ENCODE measurements at regions not wholly inside any gene's neighbourhood (a gene's known extent, or its start where the extent isn't known, plus 50 kb on each side); places are given as distances from the start of the nearest gene placed in this dataset.
A peak's percentile ranks its signal among the peaks of the same experiment; 100 is the strongest.
"Not testable (repeated sequence)": the region's sequence is repeated elsewhere in the genome, so short reads cannot be mapped to it uniquely, and the experiment has no call there.

GRCh38 chr3:11719406-11720303, 75.9 kb upstream of the VGLL4 start:
- H3K4me1 Mint-ChIP-seq = peaks cover 15 to 23% of the 10 kb centered on the region in 2 donors

GRCh38 chr3:11718637-11719405, 75.1 kb upstream of the VGLL4 start:
- DNase-seq = peak; percentile 7 to 28 (median 14)
- peaks cover 1 to 11% (median 3%) of the 10 kb centered on the region in 3 donors for H3K27me3 Mint-ChIP-seq (ENCODE audit: low read depth in 3 of 3)
- H3K9me3 Mint-ChIP-seq = no peaks in the 10 kb centered on the region
- peaks cover 15 to 23% of the 10 kb centered on the region in 2 donors for H3K4me1 Mint-ChIP-seq
- peaks cover 0 to 3% (median 0%) of the 10 kb centered on the region in 3 donors for H3K36me3 Mint-ChIP-seq
- H3K27ac Mint-ChIP-seq = peak overlapping the region; percentile 70 to 92 (median 86)
- H3K4me3 Mint-ChIP-seq = peak overlapping the region; percentile 91 to 98 (median 96)

More at GRCh38 chr3:11719406-11720303, 75.9 kb upstream of the VGLL4 start:
- DNase-seq = peak; percentile 29 to 43 (median 30)
- H3K27me3 Mint-ChIP-seq (ENCODE audit: low read depth in 3 of 3) = peaks cover 3 to 11% (median 5%) of the 10 kb centered on the region in 3 donors
- H3K27ac Mint-ChIP-seq = no peak overlapping the region
- peaks cover 0 to 3% (median 1%) of the 10 kb centered on the region in 3 donors for H3K36me3 Mint-ChIP-seq
- H3K4me3 Mint-ChIP-seq = peak overlapping the region; percentile 49 to 98 (median 90)
- H3K9me3 Mint-ChIP-seq = no peaks in the 10 kb centered on the region

GRCh38 chr3:11717768-11718636, 74.3 kb upstream of the VGLL4 start:
- H3K4me1 Mint-ChIP-seq = peaks cover 15 to 23% of the 10 kb centered on the region in 2 donors

GRCh38 chr3:11717301-11717700, 73.6 kb upstream of the VGLL4 start:
- Mint-ChIP-seq H3K9me3 (no peaks in the 10 kb centered on the region), H3K27me3 (ENCODE audit: low read depth in 3 of 3) (peaks cover 1 to 11% (median 3%) of the 10 kb centered on the region in 3 donors), H3K4me3 (no peak overlapping the region), H3K36me3 (peaks cover 0 to 3% (median 0%) of the 10 kb centered on the region in 3 donors), H3K27ac (no peak overlapping the region), H3K4me1 (peaks cover 15 to 23% of the 10 kb centered on the region in 2 donors)
- no peak for DNase-seq

More at GRCh38 chr3:11717768-11718636, 74.3 kb upstream of the VGLL4 start:
- Mint-ChIP-seq H3K36me3 (peaks cover 0 to 3% (median 0%) of the 10 kb centered on the region in 3 donors), H3K27me3 (ENCODE audit: low read depth in 3 of 3) (peaks cover 1 to 11% (median 3%) of the 10 kb centered on the region in 3 donors), H3K9me3 (no peaks in the 10 kb centered on the region), H3K4me3 (peak overlapping the region; percentile 91 to 98 (median 96)), H3K27ac (peak overlapping the region in 5 of 6 donors; percentile 69 to 92 (median 86))
- DNase-seq = peak in 1 of 3 donors; percentile 1

DNA sequence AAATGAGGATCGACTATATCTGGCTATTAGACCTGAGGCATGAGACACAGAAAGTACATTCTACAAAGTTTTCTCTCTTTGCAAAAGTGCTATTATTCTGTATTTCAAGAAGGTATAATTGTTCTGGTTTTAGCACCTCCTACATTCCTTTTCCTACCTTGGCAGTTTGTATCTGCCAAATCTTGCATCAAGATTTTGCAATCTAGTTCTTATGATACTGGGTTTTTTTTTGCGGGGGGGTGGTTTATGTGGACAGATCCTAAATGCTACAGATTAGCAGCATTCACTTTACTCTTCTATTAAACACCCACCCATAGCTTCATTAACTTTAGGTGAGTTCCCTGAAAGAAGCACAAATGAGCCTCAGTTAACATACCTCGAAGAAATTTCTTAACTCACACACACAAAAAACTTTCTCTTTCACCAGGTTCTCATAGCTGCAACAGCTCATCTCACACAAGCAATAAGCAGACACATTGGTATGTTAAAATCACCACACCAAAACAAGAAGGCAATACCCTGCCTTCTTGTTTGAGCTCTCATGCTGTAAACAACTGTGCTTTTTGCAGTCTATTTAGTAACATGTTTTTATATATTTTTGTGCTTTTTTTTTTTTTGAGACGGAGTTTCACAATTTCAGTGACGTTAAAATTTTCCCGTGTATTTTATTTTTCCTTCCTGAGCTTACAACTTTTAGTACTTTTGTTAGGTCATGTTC, 73.0 kb upstream of the VGLL4 start:
- Mint-ChIP-seq H3K27me3 (ENCODE audit: low read depth in 3 of 3) (peaks cover 1 to 9% (median 3%) of the 10 kb centered on the region in 3 donors), H3K27ac (no peak overlapping the region), H3K9me3 (no peaks in the 10 kb centered on the region), H3K4me3 (no peak overlapping the region), H3K36me3 (peaks cover 0 to 6% (median 4%) of the 10 kb centered on the region in 3 donors), H3K4me1 (peaks cover 15 to 23% of the 10 kb centered on the region in 2 donors)
- no peak for DNase-seq

GRCh38 chr3:11713171-11713570, 69.5 kb upstream of the VGLL4 start:
- Mint-ChIP-seq H3K4me1 (peaks cover 3 to 5% of the 10 kb centered on the region in 2 donors), H3K36me3 (peaks cover 3 to 10% (median 10%) of the 10 kb centered on the region in 3 donors), H3K27me3 (ENCODE audit: low read depth in 3 of 3) (peaks cover 0 to 4% (median 0%) of the 10 kb centered on the region in 3 donors), H3K9me3 (no peaks in the 10 kb centered on the region), H3K4me3 (no peak overlapping the region), H3K27ac (no peak overlapping the region)
- no peak for DNase-seq

DNA sequence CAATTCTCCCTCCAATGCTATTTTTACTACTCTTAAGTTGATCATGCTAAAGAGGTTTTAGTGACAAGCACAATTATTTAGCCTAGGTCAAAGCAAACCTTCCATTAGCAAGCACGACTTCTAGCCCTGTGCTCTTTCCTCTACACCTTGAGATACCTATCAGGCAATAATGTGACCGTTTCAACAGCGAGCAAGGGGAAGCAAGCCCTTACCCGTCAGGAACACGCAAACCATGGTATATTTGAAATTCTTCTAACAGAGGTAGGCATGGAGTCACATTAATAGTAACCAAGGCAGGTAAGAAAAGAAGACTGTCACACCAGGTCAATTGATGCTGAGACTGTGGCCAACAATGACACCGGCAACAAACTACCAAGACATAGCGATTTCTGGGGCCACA, 68.9 kb upstream of the VGLL4 start:
- Mint-ChIP-seq H3K4me3 (no peak overlapping the region), H3K9me3 (no peaks in the 10 kb centered on the region), H3K36me3 (peaks cover 3 to 13% (median 12%) of the 10 kb centered on the region in 3 donors), H3K27ac (no peak overlapping the region), H3K27me3 (ENCODE audit: low read depth in 3 of 3) (peaks cover 0 to 4% (median 0%) of the 10 kb centered on the region in 3 donors), H3K4me1 (no peaks in the 10 kb centered on the region)
- DNase-seq = no peak

- Mint-ChIP-seq H3K36me3 (peaks cover 3 to 13% (median 12%) of the 10 kb centered on the region in 3 donors), H3K9me3 (no peaks in the 10 kb centered on the region), H3K4me3 (no peak overlapping the region), H3K27ac (no peak overlapping the region), H3K4me1 (no peaks in the 10 kb centered on the region), H3K27me3 (ENCODE audit: low read depth in 3 of 3) (peaks cover 0 to 4% (median 0%) of the 10 kb centered on the region in 3 donors)
- no peak for DNase-seq
These were observed 68.2 kb upstream of the VGLL4 start for GRCh38 chr3:11711876-11712275.

GRCh38 chr3:11709782-11710181, 66.1 kb upstream of the VGLL4 start:
- Mint-ChIP-seq H3K27me3 (ENCODE audit: low read depth in 3 of 3) (peaks cover 0 to 2% (median 2%) of the 10 kb centered on the region in 3 donors), H3K36me3 (peaks cover 3 to 13% (median 12%) of the 10 kb centered on the region in 3 donors), H3K27ac (no peak overlapping the region), H3K4me3 (no peak overlapping the region), H3K4me1 (no peaks in the 10 kb centered on the region), H3K9me3 (no peaks in the 10 kb centered on the region)
- no peak for DNase-seq

DNA sequence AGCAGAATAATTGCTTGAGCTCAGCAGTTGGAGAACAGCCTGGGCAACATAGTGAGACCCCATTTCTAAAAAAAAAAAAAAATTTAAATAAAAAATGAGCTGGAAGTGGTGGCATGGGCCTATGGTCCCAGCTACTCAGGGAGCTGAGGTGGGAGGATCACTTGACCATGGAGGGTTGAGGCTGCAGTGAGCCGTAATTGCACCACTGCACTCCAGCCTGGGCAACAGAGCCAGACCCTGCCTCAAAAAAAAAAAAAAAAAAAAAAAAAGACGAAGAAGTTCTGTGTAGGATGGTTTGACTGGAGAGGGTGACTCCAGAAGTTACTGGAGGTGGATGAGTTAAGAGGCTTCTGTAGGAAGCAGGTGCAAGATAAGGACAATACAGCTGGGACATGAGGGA, 63.4 kb upstream of the VGLL4 start:
- DNase-seq; H3K4me3 Mint-ChIP-seq; H3K9me3 Mint-ChIP-seq; H3K27ac Mint-ChIP-seq; H3K4me1 Mint-ChIP-seq; H3K27me3 Mint-ChIP-seq (ENCODE audit: low read depth in 3 of 3): not testable (repeated sequence)
- peaks cover 3 to 13% (median 12%) of the 10 kb centered on the region in 3 donors for H3K36me3 Mint-ChIP-seq

DNA sequence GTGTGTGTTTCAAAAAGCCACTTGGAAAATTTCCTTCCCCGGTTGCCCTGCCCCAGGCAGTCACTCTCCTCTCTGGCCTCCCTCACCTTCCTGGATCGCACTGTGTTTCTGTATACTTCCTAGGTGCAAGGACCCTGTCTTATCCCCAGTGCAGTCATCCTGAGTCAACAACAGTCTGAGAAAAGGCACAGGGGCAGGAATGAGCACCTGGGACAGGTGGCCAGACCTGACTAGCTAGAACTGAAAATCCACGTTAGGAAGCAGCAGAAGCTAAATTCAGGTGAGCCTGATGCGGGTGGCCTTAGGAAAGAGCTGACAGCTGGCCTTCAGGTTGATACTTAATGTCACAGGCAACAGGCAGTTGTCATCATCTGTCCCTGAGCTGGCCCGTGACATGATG, 62.9 kb upstream of the VGLL4 start:
- Mint-ChIP-seq H3K27me3 (ENCODE audit: low read depth in 3 of 3) (peaks cover 0 to 2% (median 2%) of the 10 kb centered on the region in 3 donors), H3K4me3 (no peak overlapping the region), H3K36me3 (peaks cover 0 to 13% (median 12%) of the 10 kb centered on the region in 3 donors), H3K27ac (no peak overlapping the region), H3K9me3 (no peaks in the 10 kb centered on the region), H3K4me1 (no peaks in the 10 kb centered on the region)
- no peak for DNase-seq

DNA sequence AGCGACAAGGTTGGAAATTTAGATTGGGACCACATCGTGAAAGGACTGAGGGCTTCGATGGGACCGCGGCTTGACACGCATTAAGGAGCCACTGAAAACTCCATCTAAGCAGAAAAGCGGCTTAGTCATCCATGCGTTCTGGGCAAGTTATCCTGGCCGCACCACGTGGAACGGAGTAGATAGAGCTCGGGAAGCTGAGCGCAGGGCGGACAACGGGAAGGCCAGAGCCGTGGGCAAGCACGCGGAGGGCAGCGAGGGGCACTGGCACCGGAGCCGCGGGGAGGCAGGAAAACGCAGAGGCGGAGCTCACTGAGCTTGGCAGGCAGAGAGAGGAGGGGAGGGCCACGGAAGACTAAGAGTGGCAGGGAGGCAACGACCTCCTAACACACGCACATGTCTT, 61.3 kb upstream of the VGLL4 start:
- Mint-ChIP-seq H3K4me3 (peak overlapping the region in 2 of 5 donors; percentile 64 to 67), H3K4me1 (no peaks in the 10 kb centered on the region), H3K27me3 (ENCODE audit: low read depth in 3 of 3) (peaks cover 0 to 4% (median 2%) of the 10 kb centered on the region in 3 donors), H3K9me3 (no peaks in the 10 kb centered on the region), H3K36me3 (peaks cover 0 to 15% (median 12%) of the 10 kb centered on the region in 3 donors), H3K27ac (no peak overlapping the region)
- DNase-seq = no peak
